ENCODE measurements at regions not wholly inside any gene's neighbourhood (a gene's known extent, or its start where the extent isn't known, plus 50 kb on each side); places are given as distances from the start of the nearest gene placed in this dataset.

DNA sequence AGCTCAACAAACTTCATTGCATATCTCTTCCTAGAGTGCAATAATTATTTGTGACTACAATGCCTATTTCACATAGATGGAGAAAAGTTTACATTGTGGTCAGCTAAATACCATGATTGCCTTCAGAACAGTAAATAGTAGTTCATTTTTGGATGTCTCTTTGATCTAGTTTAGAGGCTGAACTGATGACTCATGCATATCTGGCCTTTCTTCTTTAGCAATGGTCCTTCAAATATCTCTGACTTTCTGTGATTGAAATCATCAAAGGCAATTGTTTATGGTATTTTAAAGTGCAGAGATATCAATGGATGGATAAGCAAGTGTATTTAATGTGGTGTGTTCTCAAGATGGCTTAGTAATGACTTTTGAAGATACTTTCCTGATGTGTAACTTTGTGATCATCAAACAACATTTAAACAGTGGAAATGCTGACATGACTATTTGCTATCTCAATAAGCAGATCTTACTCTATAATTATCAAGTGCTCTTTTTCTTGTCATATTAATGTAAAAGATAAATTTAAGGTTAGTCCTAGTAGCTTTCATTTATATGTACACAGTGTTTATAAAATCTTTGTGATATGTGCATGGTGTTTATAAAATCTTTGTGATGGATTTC, 523.7 kb upstream of the SLC35B3 start (continued):
- no peak for TF ChIP-seq PAWR (CRISPR knock-in tag; IDR thresholded peaks at IDR 0.05; ENCODE audit: borderline replicate concordance)
- TF ChIP-seq FOXK1 (CRISPR knock-in tag; IDR thresholded peaks at IDR 0.05; ENCODE audit: borderline replicate concordance, low read depth): peak; percentile 32; the same call in 1 of the 2 replicates
- TF ChIP-seq ISL2 (CRISPR knock-in tag; IDR thresholded peaks at IDR 0.05): peak; percentile 93
- TF ChIP-seq, protein P1, sequence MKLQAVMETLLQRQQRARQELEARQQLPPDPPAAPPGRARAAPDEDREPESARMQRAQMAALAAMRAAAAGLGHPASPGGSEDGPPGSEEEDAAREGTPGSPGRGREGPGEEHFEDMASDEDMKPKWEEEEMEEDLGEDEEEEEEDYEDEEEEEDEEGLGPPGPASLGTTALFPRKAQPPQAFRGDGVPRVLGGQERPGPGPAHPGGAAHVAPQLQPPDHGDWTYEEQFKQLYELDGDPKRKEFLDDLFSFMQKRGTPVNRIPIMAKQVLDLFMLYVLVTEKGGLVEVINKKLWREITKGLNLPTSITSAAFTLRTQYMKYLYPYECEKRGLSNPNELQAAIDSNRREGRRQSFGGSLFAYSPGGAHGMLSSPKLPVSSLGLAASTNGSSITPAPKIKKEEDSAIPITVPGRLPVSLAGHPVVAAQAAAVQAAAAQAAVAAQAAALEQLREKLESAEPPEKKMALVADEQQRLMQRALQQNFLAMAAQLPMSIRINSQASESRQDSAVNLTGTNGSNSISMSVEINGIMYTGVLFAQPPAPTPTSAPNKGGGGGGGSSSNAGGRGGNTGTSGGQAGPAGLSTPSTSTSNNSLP (IDR thresholded peaks at IDR 0.05; ENCODE audit: low read depth, low read length): peak; percentile 92
- TF ChIP-seq ELF3 (CRISPR knock-in tag; IDR thresholded peaks at IDR 0.05): 0 out of 2 replicates have a peak, but pooled peaks have one; percentile 47
- TF ChIP-seq GFI1 (CRISPR knock-in tag; IDR thresholded peaks at IDR 0.05; ENCODE audit: borderline replicate concordance): peak; percentile 95
- 0 out of 2 replicates have a peak, but pooled peaks have one; percentile 27 for TF ChIP-seq SMAD3 (CRISPR knock-in tag; IDR thresholded peaks at IDR 0.05)
- TF ChIP-seq, protein P2, sequence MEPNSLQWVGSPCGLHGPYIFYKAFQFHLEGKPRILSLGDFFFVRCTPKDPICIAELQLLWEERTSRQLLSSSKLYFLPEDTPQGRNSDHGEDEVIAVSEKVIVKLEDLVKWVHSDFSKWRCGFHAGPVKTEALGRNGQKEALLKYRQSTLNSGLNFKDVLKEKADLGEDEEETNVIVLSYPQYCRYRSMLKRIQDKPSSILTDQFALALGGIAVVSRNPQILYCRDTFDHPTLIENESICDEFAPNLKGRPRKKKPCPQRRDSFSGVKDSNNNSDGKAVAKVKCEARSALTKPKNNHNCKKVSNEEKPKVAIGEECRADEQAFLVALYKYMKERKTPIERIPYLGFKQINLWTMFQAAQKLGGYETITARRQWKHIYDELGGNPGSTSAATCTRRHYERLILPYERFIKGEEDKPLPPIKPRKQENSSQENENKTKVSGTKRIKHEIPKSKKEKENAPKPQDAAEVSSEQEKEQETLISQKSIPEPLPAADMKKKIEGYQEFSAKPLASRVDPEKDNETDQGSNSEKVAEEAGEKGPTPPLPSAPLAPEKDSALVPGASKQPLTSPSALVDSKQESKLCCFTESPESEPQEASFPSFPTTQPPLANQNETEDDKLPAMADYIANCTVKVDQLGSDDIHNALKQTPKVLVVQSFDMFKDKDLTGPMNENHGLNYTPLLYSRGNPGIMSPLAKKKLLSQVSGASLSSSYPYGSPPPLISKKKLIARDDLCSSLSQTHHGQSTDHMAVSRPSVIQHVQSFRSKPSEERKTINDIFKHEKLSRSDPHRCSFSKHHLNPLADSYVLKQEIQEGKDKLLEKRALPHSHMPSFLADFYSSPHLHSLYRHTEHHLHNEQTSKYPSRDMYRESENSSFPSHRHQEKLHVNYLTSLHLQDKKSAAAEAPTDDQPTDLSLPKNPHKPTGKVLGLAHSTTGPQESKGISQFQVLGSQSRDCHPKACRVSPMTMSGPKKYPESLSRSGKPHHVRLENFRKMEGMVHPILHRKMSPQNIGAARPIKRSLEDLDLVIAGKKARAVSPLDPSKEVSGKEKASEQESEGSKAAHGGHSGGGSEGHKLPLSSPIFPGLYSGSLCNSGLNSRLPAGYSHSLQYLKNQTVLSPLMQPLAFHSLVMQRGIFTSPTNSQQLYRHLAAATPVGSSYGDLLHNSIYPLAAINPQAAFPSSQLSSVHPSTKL (CRISPR knock-in tag; IDR thresholded peaks at IDR 0.05): peak; percentile 99
- peak; percentile 98 for TF ChIP-seq JUNB (CRISPR knock-in tag; IDR thresholded peaks at IDR 0.05; ENCODE audit: borderline replicate concordance)
- TF ChIP-seq LCORL (IDR thresholded peaks at IDR 0.05): peak; percentile 73; the same call in 1 of the 2 replicates
- no peak for TF ChIP-seq LCORL (CRISPR knock-in tag; IDR thresholded peaks at IDR 0.05)
- 0 out of 2 replicates have a peak, but pooled peaks have one; percentile 25 for TF ChIP-seq ZFP1 (CRISPR knock-in tag; IDR thresholded peaks at IDR 0.05)
- peak; percentile 98 for TF ChIP-seq MAFF (IDR thresholded peaks at IDR 0.05; ENCODE audit: low read depth, low read length)
- peak; percentile 49; the same call in 1 of the 2 replicates for TF ChIP-seq SIX1 (CRISPR knock-in tag; IDR thresholded peaks at IDR 0.05; ENCODE audit: borderline replicate concordance)
- peak; percentile 80 for TF ChIP-seq TBL1XR1 (IDR thresholded peaks at IDR 0.05; ENCODE audit: borderline replicate concordance, low read length, partially characterized antibody)
- TF ChIP-seq CENPX (CRISPR knock-in tag; IDR thresholded peaks at IDR 0.05): no peak
- TF ChIP-seq RXRB (CRISPR knock-in tag; IDR thresholded peaks at IDR 0.05; ENCODE audit: borderline replicate concordance): 0 out of 2 replicates have a peak, but pooled peaks have one; percentile 39
- no peak for TF ChIP-seq SOX6 (IDR thresholded peaks at IDR 0.05)
- peak; percentile 83; the same call in 1 of the 2 replicates for TF ChIP-seq SOX6 (CRISPR knock-in tag; IDR thresholded peaks at IDR 0.05)
- TF ChIP-seq, protein P3, sequence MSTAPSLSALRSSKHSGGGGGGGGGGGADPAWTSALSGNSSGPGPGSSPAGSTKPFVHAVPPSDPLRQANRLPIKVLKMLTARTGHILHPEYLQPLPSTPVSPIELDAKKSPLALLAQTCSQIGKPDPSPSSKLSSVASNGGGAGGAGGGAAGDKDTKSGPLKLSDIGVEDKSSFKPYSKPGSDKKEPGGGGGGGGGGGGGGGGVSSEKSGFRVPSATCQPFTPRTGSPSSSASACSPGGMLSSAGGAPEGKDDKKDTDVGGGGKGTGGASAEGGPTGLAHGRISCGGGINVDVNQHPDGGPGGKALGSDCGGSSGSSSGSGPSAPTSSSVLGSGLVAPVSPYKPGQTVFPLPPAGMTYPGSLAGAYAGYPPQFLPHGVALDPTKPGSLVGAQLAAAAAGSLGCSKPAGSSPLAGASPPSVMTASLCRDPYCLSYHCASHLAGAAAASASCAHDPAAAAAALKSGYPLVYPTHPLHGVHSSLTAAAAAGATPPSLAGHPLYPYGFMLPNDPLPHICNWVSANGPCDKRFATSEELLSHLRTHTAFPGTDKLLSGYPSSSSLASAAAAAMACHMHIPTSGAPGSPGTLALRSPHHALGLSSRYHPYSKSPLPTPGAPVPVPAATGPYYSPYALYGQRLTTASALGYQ (CRISPR knock-in tag; IDR thresholded peaks at IDR 0.05): peak; percentile 82; the same call in 1 of the 2 replicates
- TF ChIP-seq MIER3 (CRISPR knock-in tag; IDR thresholded peaks at IDR 0.05; ENCODE audit: borderline replicate concordance): peak; percentile 54; the same call in 1 of the 2 replicates
- peak in 1 of 2 experiments; percentile 89; a peak in 3 of 4 replicates for TF ChIP-seq EP300 (IDR thresholded peaks at IDR 0.05; ENCODE audit: low read depth in 2 of 2, low read length in 2 of 2)
- TF ChIP-seq EP300 (CRISPR knock-in tag; IDR thresholded peaks at IDR 0.05; ENCODE audit: borderline replicate concordance): peak; percentile 94
- TF ChIP-seq BCL6 (CRISPR knock-in tag; IDR thresholded peaks at IDR 0.05): peak; percentile 99

Measured in HepG2 (cell line).